ENCODE measurements at regions not wholly inside any gene's neighbourhood (a gene's known extent, or its start where the extent isn't known, plus 50 kb on each side); places are given as distances from the start of the nearest gene placed in this dataset.

GRCh38 chr5:133786420-133786819 lies 174.1 kb upstream of the FSTL4 start:
- TF ChIP-seq CTCF (optimal IDR thresholded peaks at IDR 0.05 in 1 of 3, IDR thresholded peaks at IDR 0.05 in 1 of 3, conservative IDR thresholded peaks at IDR 0.05 in 1 of 3; ENCODE audit: extremely low read depth in 1 of 3, insufficient read depth in 2 of 3, low read length in 3 of 3) = no peak
- no peak for TF ChIP-seq EZH2 (IDR thresholded peaks at IDR 0.05; ENCODE audit: low read length)
